ENCODE measurements at regions not wholly inside any gene's neighbourhood (a gene's known extent, or its start where the extent isn't known, plus 50 kb on each side); places are given as distances from the start of the nearest gene placed in this dataset.
"Not testable (repeated sequence)": the region's sequence is repeated elsewhere in the genome, so short reads cannot be mapped to it uniquely, and the experiment has no call there.

- no peak for ATAC-seq (ENCODE audit: insufficient read depth, low FRiP score)
- no peak for DNase-seq
- Histone ChIP-seq H3K27ac (ENCODE audit: low read depth in 1 of 2, low read length in 1 of 2) (no peak overlapping the region), H3K9ac (ENCODE audit: insufficient read depth in 1 of 2, low read length in 2 of 2) (no peak overlapping the region), H3K27me3 (ENCODE audit: control insufficient read depth in 3 of 3, insufficient read depth in 3 of 3, low read length in 2 of 3) (no peaks in the 10 kb centered on the region), H3K9me3 (ENCODE audit: control insufficient read depth in 4 of 4, insufficient read depth in 3 of 4, low read length in 3 of 4) (no peaks in the 10 kb centered on the region), H3K36me3 (ENCODE audit: control insufficient read depth in 4 of 4, insufficient read depth in 4 of 4, low read length in 4 of 4) (no peaks in the 10 kb centered on the region), H3K4me1 (ENCODE audit: control insufficient read depth in 5 of 5, insufficient read depth in 5 of 5, low read length in 5 of 5) (no peaks in the 10 kb centered on the region), H3K4me3 (no peak overlapping the region)
- TF ChIP-seq CTCF (IDR thresholded peaks at IDR 0.05; ENCODE audit: control extremely low read depth, extremely low read depth), result no peak
- WGBS, 2 donors, result 96 to 97% methylated on average over 2 of the region's 2 CpGs
Measured at GRCh38 chr10:33016988-33017387, 59.0 kb upstream of the ITGB1 start.

GRCh38 chr10:33015761-33016547 lies 57.9 kb upstream of the ITGB1 start:
- Histone ChIP-seq H3K9me3 (ENCODE audit: control insufficient read depth in 4 of 4, insufficient read depth in 3 of 4, low read length in 3 of 4) (no peaks in the 10 kb centered on the region), H3K27ac (ENCODE audit: low read depth in 1 of 2, low read length in 1 of 2) (no peak overlapping the region), H3K36me3 (ENCODE audit: control insufficient read depth in 4 of 4, insufficient read depth in 4 of 4, low read length in 4 of 4) (no peaks in the 10 kb centered on the region), H3K9ac (ENCODE audit: insufficient read depth in 1 of 2, low read length in 2 of 2) (no peak overlapping the region), H3K4me3 (no peak overlapping the region), H3K4me1 (ENCODE audit: control insufficient read depth in 5 of 5, insufficient read depth in 5 of 5, low read length in 5 of 5) (no peaks in the 10 kb centered on the region), H3K27me3 (ENCODE audit: control insufficient read depth in 3 of 3, insufficient read depth in 3 of 3, low read length in 2 of 3) (no peaks in the 10 kb centered on the region)
- DNase-seq (no peak), ATAC-seq (ENCODE audit: insufficient read depth, low FRiP score) (no peak)
- 80 to 88% methylated on average over 3 of the region's 3 CpGs for WGBS, 2 donors
- no peak for TF ChIP-seq CTCF (IDR thresholded peaks at IDR 0.05; ENCODE audit: control extremely low read depth, extremely low read depth)

GRCh38 chr10:33013331-33013730 lies 55.3 kb upstream of the ITGB1 start:
- WGBS, 2 donors, result 96 to 97% methylated on average over 24 to 25 of the region's 25 CpGs
- ATAC-seq (ENCODE audit: insufficient read depth, low FRiP score); H3K36me3 ChIP-seq (ENCODE audit: control insufficient read depth in 4 of 4, insufficient read depth in 4 of 4, low read length in 4 of 4); H3K27ac ChIP-seq (ENCODE audit: low read depth in 1 of 2, low read length in 1 of 2); DNase-seq; H3K9ac ChIP-seq (ENCODE audit: insufficient read depth in 1 of 2, low read length in 2 of 2); H3K27me3 ChIP-seq (ENCODE audit: control insufficient read depth in 3 of 3, insufficient read depth in 3 of 3, low read length in 2 of 3); H3K4me1 ChIP-seq (ENCODE audit: control insufficient read depth in 5 of 5, insufficient read depth in 5 of 5, low read length in 5 of 5); H3K9me3 ChIP-seq (ENCODE audit: control insufficient read depth in 4 of 4, insufficient read depth in 3 of 4, low read length in 3 of 4); H3K4me3 ChIP-seq: not testable (repeated sequence)

- Histone ChIP-seq H3K9ac (ENCODE audit: insufficient read depth in 1 of 2, low read length in 2 of 2) (no peak overlapping the region), H3K9me3 (ENCODE audit: control insufficient read depth in 4 of 4, insufficient read depth in 3 of 4, low read length in 3 of 4) (no peaks in the 10 kb centered on the region), H3K27me3 (ENCODE audit: control insufficient read depth in 3 of 3, insufficient read depth in 3 of 3, low read length in 2 of 3) (no peaks in the 10 kb centered on the region), H3K4me1 (ENCODE audit: control insufficient read depth in 5 of 5, insufficient read depth in 5 of 5, low read length in 5 of 5) (peaks cover 0 to 4% (median 3%) of the 10 kb centered on the region in 5 donors), H3K27ac (ENCODE audit: low read depth in 1 of 2, low read length in 1 of 2) (no peak overlapping the region), H3K4me3 (no peak overlapping the region), H3K36me3 (ENCODE audit: control insufficient read depth in 4 of 4, insufficient read depth in 4 of 4, low read length in 4 of 4) (no peaks in the 10 kb centered on the region)
- ATAC-seq (ENCODE audit: insufficient read depth, low FRiP score) (no peak), DNase-seq (no peak)
- TF ChIP-seq CTCF (IDR thresholded peaks at IDR 0.05; ENCODE audit: control extremely low read depth, extremely low read depth), result no peak
- 86 to 87% methylated on average over 5 of the region's 5 CpGs for WGBS, 2 donors
Measured at GRCh38 chr10:33012306-33012705, 54.3 kb upstream of the ITGB1 start.
